Natural killer cell (primary cell): ENCODE measurements at regions not wholly inside any gene's neighbourhood (a gene's known extent, or its start where the extent isn't known, plus 50 kb on each side); places are given as distances from the start of the nearest gene placed in this dataset.

Source experiments
- ATAC-seq, 3 donors: fragments of 150-1000 bp in 2 of 3; fragments of 200-7000 bp in 1 of 3; cut with Tn5 transposase; 1 replicate in 1 of 3; 2 replicates in 2 of 3; pipeline ENCODE4 v1.10.0; 2021; ENCODE audit warnings: mild to moderate bottlenecking in 2 of 3, moderate library complexity in 2 of 3
- DNase-seq, 2 donors: peaks; one replicate each; pipeline versions ENCODE4 v3.0.0 to v3.0.0-alpha.2; 2013 to 2021; ENCODE audit warnings: mixed read lengths in 1 of 2
- H3K27ac ChIP-seq: one replicate; pipeline ENCODE4 v1.5.1; 2013; ENCODE audit warnings: mild to moderate bottlenecking, low read length
- H3K27me3 ChIP-seq: one replicate; pipeline ENCODE4 v1.6.1; 2013; ENCODE audit warnings: low read length; ENCODE audit not compliant: control insufficient read depth, insufficient read depth
- H3K36me3 ChIP-seq: one replicate; pipeline ENCODE4 v1.6.1; 2013; ENCODE audit warnings: low read length; ENCODE audit not compliant: control insufficient read depth, insufficient read depth
- H3K4me1 ChIP-seq: one replicate; pipeline ENCODE4 v1.6.1; 2013; ENCODE audit warnings: low read length; ENCODE audit not compliant: control insufficient read depth, insufficient read depth
- H3K4me3 ChIP-seq: one replicate; pipeline ENCODE4 v1.5.1; 2013; ENCODE audit warnings: low read length
- H3K9me3 ChIP-seq: one replicate; pipeline ENCODE4 v1.6.1; 2013; ENCODE audit warnings: low read length; ENCODE audit not compliant: control insufficient read depth, insufficient read depth
- H3K27ac Mint-ChIP-seq, 2 donors: one replicate each; pipeline ENCODE4 v1.8.0; 2022; ENCODE audit warnings: mild to moderate bottlenecking in 2 of 2, mixed read lengths in 2 of 2, moderate library complexity in 1 of 2
- H3K27me3 Mint-ChIP-seq, 2 donors: one replicate each; pipeline ENCODE4 v1.8.0; 2022; ENCODE audit warnings: low read depth in 2 of 2, mixed read lengths in 2 of 2
- H3K36me3 Mint-ChIP-seq: one replicate; pipeline ENCODE4 v1.8.0; 2022; ENCODE audit warnings: mixed read lengths
- H3K4me1 Mint-ChIP-seq, 2 donors: one replicate each; pipeline ENCODE4 v1.8.0; 2022; ENCODE audit warnings: mixed read lengths in 2 of 2
- H3K4me3 Mint-ChIP-seq: one replicate; pipeline ENCODE4 v1.8.0; 2022; ENCODE audit warnings: mild to moderate bottlenecking, moderate library complexity, mixed read lengths
- H3K9me3 Mint-ChIP-seq, 2 donors: one replicate each; pipeline ENCODE4 v1.8.0; 2022; ENCODE audit warnings: mixed read lengths in 2 of 2
- WGBS: methylation state at CpG from one replicate; pipeline ENCODE4 v1.1.7; 2013; ENCODE audit warnings: missing lambda C conversion rate; ENCODE audit not compliant: insufficient coverage; 5-methylcytosine and 5-hydroxymethylcytosine counted together
- intact Hi-C: fragments of 100-400 bp; cut with micrococcal nuclease; formaldehyde crosslinking; loops from one replicate; pipeline ENCODE4 v1.14.2; 2022
- TF ChIP-seq, protein P1 (sequence below): fragments of 200-600 bp; IDR thresholded peaks from one replicate; pipeline ENCODE4 v1.8.0; 2022; ENCODE audit warnings: antibody characterized with exemption

DNA sequence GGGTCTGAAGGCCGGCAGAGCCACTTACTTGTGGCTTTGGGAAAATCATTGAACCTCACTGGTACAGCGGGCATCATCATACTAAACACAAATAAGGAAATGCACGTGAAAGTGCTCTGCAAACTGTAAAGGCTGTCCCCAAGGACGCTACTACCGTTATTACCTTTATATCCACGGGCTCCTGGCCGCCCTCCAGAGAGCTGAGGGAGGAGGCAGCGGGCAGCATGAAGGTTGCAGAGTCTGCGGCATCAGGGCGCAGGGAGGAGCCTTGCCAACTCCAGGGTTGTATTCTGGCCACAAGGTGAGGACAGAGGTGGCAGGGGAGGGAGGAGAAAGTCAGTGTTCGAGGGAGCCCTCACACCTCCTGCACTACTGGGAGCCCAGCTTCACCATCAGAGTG lies 68.3 kb upstream of the GCSH start:
- no peaks in the 10 kb centered on the region for H3K36me3 Mint-ChIP-seq
- no peak for ATAC-seq
- 81% methylated on average over 11 of the region's 11 CpGs for WGBS
- no peak overlapping the region for H3K27ac Mint-ChIP-seq
- no peaks in the 10 kb centered on the region for H3K9me3 ChIP-seq
- no peaks in the 10 kb centered on the region for H3K4me1 ChIP-seq
- DNase-seq, result no peak
- no peak overlapping the region for H3K27ac ChIP-seq
- H3K36me3 ChIP-seq, result no peaks in the 10 kb centered on the region
- H3K9me3 Mint-ChIP-seq, result no peaks in the 10 kb centered on the region
- H3K4me1 Mint-ChIP-seq, result no peaks in the 10 kb centered on the region
- H3K4me3 Mint-ChIP-seq, result no peak overlapping the region
- H3K27me3 Mint-ChIP-seq, result peaks cover 0 to 7% of the 10 kb centered on the region in 2 donors
- no peaks in the 10 kb centered on the region for H3K27me3 ChIP-seq
- intact Hi-C loops, result no loop called here
- TF ChIP-seq, protein P1, sequence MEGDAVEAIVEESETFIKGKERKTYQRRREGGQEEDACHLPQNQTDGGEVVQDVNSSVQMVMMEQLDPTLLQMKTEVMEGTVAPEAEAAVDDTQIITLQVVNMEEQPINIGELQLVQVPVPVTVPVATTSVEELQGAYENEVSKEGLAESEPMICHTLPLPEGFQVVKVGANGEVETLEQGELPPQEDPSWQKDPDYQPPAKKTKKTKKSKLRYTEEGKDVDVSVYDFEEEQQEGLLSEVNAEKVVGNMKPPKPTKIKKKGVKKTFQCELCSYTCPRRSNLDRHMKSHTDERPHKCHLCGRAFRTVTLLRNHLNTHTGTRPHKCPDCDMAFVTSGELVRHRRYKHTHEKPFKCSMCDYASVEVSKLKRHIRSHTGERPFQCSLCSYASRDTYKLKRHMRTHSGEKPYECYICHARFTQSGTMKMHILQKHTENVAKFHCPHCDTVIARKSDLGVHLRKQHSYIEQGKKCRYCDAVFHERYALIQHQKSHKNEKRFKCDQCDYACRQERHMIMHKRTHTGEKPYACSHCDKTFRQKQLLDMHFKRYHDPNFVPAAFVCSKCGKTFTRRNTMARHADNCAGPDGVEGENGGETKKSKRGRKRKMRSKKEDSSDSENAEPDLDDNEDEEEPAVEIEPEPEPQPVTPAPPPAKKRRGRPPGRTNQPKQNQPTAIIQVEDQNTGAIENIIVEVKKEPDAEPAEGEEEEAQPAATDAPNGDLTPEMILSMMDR, result no peak
- no peak overlapping the region for H3K4me3 ChIP-seq

- Histone ChIP-seq H3K4me3 (no peak overlapping the region), H3K4me1 (no peaks in the 10 kb centered on the region), H3K9me3 (no peaks in the 10 kb centered on the region), H3K27me3 (no peaks in the 10 kb centered on the region), H3K36me3 (no peaks in the 10 kb centered on the region), H3K27ac (no peak overlapping the region)
- Mint-ChIP-seq H3K36me3 (no peaks in the 10 kb centered on the region), H3K4me1 (no peaks in the 10 kb centered on the region), H3K4me3 (no peak overlapping the region), H3K9me3 (no peaks in the 10 kb centered on the region), H3K27ac (no peak overlapping the region), H3K27me3 (peaks cover 0 to 7% of the 10 kb centered on the region in 2 donors)
- intact Hi-C loops, result no loop called here
- TF ChIP-seq, protein P1, result no peak
- ATAC-seq, result no peak
- WGBS, result 81% methylated on average over 8 of the region's 9 CpGs
- DNase-seq, result no peak
These were observed 67.5 kb upstream of the GCSH start for GRCh38 chr16:81163671-81164070.

- Histone ChIP-seq H3K27ac (no peak overlapping the region), H3K4me3 (no peak overlapping the region), H3K4me1 (no peaks in the 10 kb centered on the region), H3K36me3 (no peaks in the 10 kb centered on the region), H3K27me3 (no peaks in the 10 kb centered on the region), H3K9me3 (no peaks in the 10 kb centered on the region)
- Mint-ChIP-seq H3K9me3 (no peaks in the 10 kb centered on the region), H3K27me3 (no peaks in the 10 kb centered on the region), H3K36me3 (no peaks in the 10 kb centered on the region), H3K27ac (no peak overlapping the region), H3K4me1 (no peaks in the 10 kb centered on the region), H3K4me3 (no peak overlapping the region)
- intact Hi-C loops, result no loop called here
- TF ChIP-seq, protein P1, result no peak
- ATAC-seq, result no peak
- DNase-seq, result no peak
- WGBS, result 82% methylated on average over 6 of the region's 6 CpGs
These were observed 62.8 kb upstream of the GCSH start for GRCh38 chr16:81158964-81159363.

DNA sequence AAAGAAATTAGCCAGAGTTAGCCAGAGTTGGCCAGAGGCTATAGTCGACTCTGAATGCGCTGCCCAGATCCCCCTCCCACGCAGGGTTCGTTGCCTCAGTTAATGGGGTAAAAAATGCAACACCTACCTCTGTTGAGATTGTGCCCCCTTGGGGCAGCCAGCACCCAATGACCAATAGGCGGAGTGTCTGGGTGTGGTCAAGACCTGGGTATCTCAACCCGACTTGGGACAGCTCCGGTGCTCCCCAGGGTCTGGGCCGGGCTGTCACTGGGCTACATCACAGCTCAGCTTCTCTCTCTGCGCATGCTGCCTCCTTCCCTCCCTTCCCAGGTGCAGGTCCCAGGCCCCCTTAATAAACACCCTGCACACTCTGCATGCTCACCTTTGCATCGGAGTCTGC lies 59.6 kb upstream of the GCSH start:
- no peaks in the 10 kb centered on the region for H3K36me3 Mint-ChIP-seq
- ATAC-seq (no peak), DNase-seq (no peak)
- Histone ChIP-seq H3K36me3 (no peaks in the 10 kb centered on the region), H3K4me3 (no peak overlapping the region), H3K9me3 (no peaks in the 10 kb centered on the region), H3K4me1 (no peaks in the 10 kb centered on the region), H3K27ac (no peak overlapping the region), H3K27me3 (no peaks in the 10 kb centered on the region)
- H3K4me1 Mint-ChIP-seq, result no peaks in the 10 kb centered on the region
- H3K27ac Mint-ChIP-seq, result no peak overlapping the region
- H3K27me3 Mint-ChIP-seq, result no peaks in the 10 kb centered on the region
- 79% methylated on average over 10 of the region's 10 CpGs for WGBS
- H3K9me3 Mint-ChIP-seq, result no peaks in the 10 kb centered on the region
- no peak overlapping the region for H3K4me3 Mint-ChIP-seq
- intact Hi-C loops, result no loop called here
- TF ChIP-seq, protein P1, result no peak
